Lower leg skin (tissue), 4 donors: ENCODE measurements at regions not wholly inside any gene's neighbourhood (a gene's known extent, or its start where the extent isn't known, plus 50 kb on each side); places are given as distances from the start of the nearest gene placed in this dataset.

Experiments used
- DNase-seq, 2 donors: peaks; one replicate each; pipeline ENCODE4 v3.0.0-alpha.2; 2019; ENCODE audit warnings: low spot score in 2 of 2
- H3K4me3 ChIP-seq: fragments of 200-600 bp; sonication (generic); 2 replicates; pipeline ENCODE4 v1.5.1; 2017; ENCODE audit warnings: mild to moderate bottlenecking, low read depth; ENCODE audit not compliant: poor library complexity, severe bottlenecking
- CTCF ChIP-seq, 3 donors: fragments of 450-650 bp; IDR thresholded peaks; one replicate each; pipeline ENCODE4 v1.5.1; 2016; ENCODE audit warnings: antibody characterized with exemption in 3 of 3, mild to moderate bottlenecking in 3 of 3, moderate library complexity in 2 of 3
- POLR2A ChIP-seq, 2 donors: fragments of 450-650 bp; IDR thresholded peaks; one replicate each; pipeline ENCODE4 v1.6.1; 2016 to 2017; ENCODE audit warnings: antibody characterized with exemption in 2 of 2, mild to moderate bottlenecking in 1 of 2, moderate library complexity in 1 of 2
- WGBS, 2 donors: methylation state at CpG; one replicate each; pipeline ENCODE4 v1.1.5; 2018; 5-methylcytosine and 5-hydroxymethylcytosine counted together
- intact Hi-C: fragments of 100-400 bp; cut with DNase I; formaldehyde crosslinking; loops from one replicate; pipeline ENCODE4 v1.15.0; 2023; ENCODE audit warnings: low total_unique reads

- TF ChIP-seq POLR2A (IDR thresholded peaks at IDR 0.05) = no peak
- no peak for TF ChIP-seq CTCF (IDR thresholded peaks at IDR 0.05)
- H3K4me3 ChIP-seq = no peak overlapping the region
- no peak for DNase-seq
- intact Hi-C loops = no loop called here
- 59% methylated on average over 1 of the region's 1 CpG for WGBS, 2 donors
Observed at GRCh38 chr1:186741640-186742039, 61.4 kb upstream of the PTGS2 start.

GRCh38 chr1:186740324-186740723 is 60.1 kb upstream of the PTGS2 start:
- no peak for DNase-seq
- TF ChIP-seq POLR2A (IDR thresholded peaks at IDR 0.05) (no peak), CTCF (IDR thresholded peaks at IDR 0.05) (no peak)
- intact Hi-C loops = no loop called here
- WGBS, 2 donors = 91% methylated on average over 2 of the region's 2 CpGs
- no peak overlapping the region for H3K4me3 ChIP-seq

GRCh38 chr1:186739515-186739914 is 59.3 kb upstream of the PTGS2 start:
- WGBS, 2 donors = 92 to 95% methylated on average over 4 of the region's 4 CpGs
- H3K4me3 ChIP-seq = no peak overlapping the region
- intact Hi-C loops = no loop called here
- TF ChIP-seq CTCF (IDR thresholded peaks at IDR 0.05) (no peak), POLR2A (IDR thresholded peaks at IDR 0.05) (no peak)
- no peak for DNase-seq

- no peak overlapping the region for H3K4me3 ChIP-seq
- no peak for DNase-seq
- WGBS, 2 donors = 76 to 100% methylated on average over 1 of the region's 1 CpG
- TF ChIP-seq CTCF (IDR thresholded peaks at IDR 0.05) (no peak), POLR2A (IDR thresholded peaks at IDR 0.05) (no peak)
- intact Hi-C loops = no loop called here
Observed at GRCh38 chr1:186738926-186739325, 58.7 kb upstream of the PTGS2 start.

GRCh38 chr1:186736971-186737685 is 56.9 kb upstream of the PTGS2 start:
- WGBS, 2 donors = 91% methylated on average over 4 of the region's 4 CpGs
- intact Hi-C loops = no loop called here
- no peak for DNase-seq
- no peak for TF ChIP-seq CTCF (IDR thresholded peaks at IDR 0.05)
- TF ChIP-seq POLR2A (IDR thresholded peaks at IDR 0.05) = no peak
- no peak overlapping the region for H3K4me3 ChIP-seq

- TF ChIP-seq CTCF (IDR thresholded peaks at IDR 0.05) (no peak), POLR2A (IDR thresholded peaks at IDR 0.05) (no peak)
- DNase-seq = no peak
- no peak overlapping the region for H3K4me3 ChIP-seq
- 54 to 80% methylated on average over 1 of the region's 1 CpG for WGBS, 2 donors
- intact Hi-C loops = no loop called here
Observed at GRCh38 chr1:186735463-186735862, 55.2 kb upstream of the PTGS2 start.
